Thymus (tissue), 11 donors: ENCODE measurements at regions not wholly inside any gene's neighbourhood (a gene's known extent, or its start where the extent isn't known, plus 50 kb on each side); places are given as distances from the start of the nearest gene placed in this dataset.
"Not testable (repeated sequence)": the region's sequence is repeated elsewhere in the genome, so short reads cannot be mapped to it uniquely, and the experiment has no call there.

ENCODE experiments used
- DNase-seq, 9 donors: peaks; one replicate each; pipeline ENCODE4 v3.0.0-alpha.2; 2013; ENCODE audit warnings: low spot score in 9 of 9, low read depth in 6 of 9, missing footprints in 1 of 9
- H3K27ac ChIP-seq, 2 donors: one replicate each; pipeline ENCODE4 v1.5.1; 2013; ENCODE audit warnings: control low read depth in 1 of 2, low read depth in 1 of 2, low read length in 1 of 2, mild to moderate bottlenecking in 1 of 2, moderate library complexity in 1 of 2
- H3K27me3 ChIP-seq, 2 donors: one replicate each; pipeline ENCODE4 v1.5.1; 2013; ENCODE audit warnings: low read length in 1 of 2; ENCODE audit not compliant: control insufficient read depth in 2 of 2, insufficient read depth in 1 of 2
- H3K36me3 ChIP-seq, 2 donors: one replicate each; pipeline ENCODE4 v1.5.1; 2013; ENCODE audit warnings: low read length in 1 of 2, mild to moderate bottlenecking in 1 of 2, moderate library complexity in 1 of 2; ENCODE audit not compliant: control insufficient read depth in 2 of 2, insufficient read depth in 2 of 2
- H3K4me1 ChIP-seq, 2 donors: one replicate each; pipeline ENCODE4 v1.5.1; 2013; ENCODE audit warnings: low read length in 2 of 2; ENCODE audit not compliant: control insufficient read depth in 2 of 2, insufficient read depth in 2 of 2
- H3K4me3 ChIP-seq, 2 donors: one replicate each; pipeline ENCODE4 v1.5.1; 2013; ENCODE audit warnings: low read length in 2 of 2, control low read depth in 1 of 2, mild to moderate bottlenecking in 1 of 2
- H3K9me3 ChIP-seq, 2 donors: one replicate each; pipeline ENCODE4 v1.5.1; 2013; ENCODE audit warnings: low read length in 1 of 2, mild to moderate bottlenecking in 1 of 2; ENCODE audit not compliant: control insufficient read depth in 2 of 2, insufficient read depth in 1 of 2
- WGBS: extraction: QIAGEN DNeasy Blood & Tissue Kit; methylation state at CpG from one replicate; pipeline ENCODE4 v1.1.7; 2013; 5-methylcytosine and 5-hydroxymethylcytosine counted together
- donor health status: healthy.

- no peak overlapping the region for H3K27ac ChIP-seq
- no peak for DNase-seq
- WGBS: 98% methylated on average over 3 of the region's 3 CpGs
- H3K4me3 ChIP-seq: no peak overlapping the region
- H3K36me3 ChIP-seq: no peaks in the 10 kb centered on the region
- H3K4me1 ChIP-seq: no peaks in the 10 kb centered on the region
- H3K27me3 ChIP-seq: no peaks in the 10 kb centered on the region
- no peaks in the 10 kb centered on the region for H3K9me3 ChIP-seq
These were observed 894.6 kb downstream of the FAM181B start for GRCh38 chr11:81839016-81839415.

GRCh38 chr11:81829976-81830375 lies 903.7 kb downstream of the FAM181B start:
- no peak for DNase-seq
- Histone ChIP-seq H3K27ac (no peak overlapping the region), H3K36me3 (no peaks in the 10 kb centered on the region), H3K4me3 (no peak overlapping the region), H3K9me3 (no peaks in the 10 kb centered on the region), H3K4me1 (no peaks in the 10 kb centered on the region), H3K27me3 (no peaks in the 10 kb centered on the region)

- Histone ChIP-seq H3K4me1 (no peaks in the 10 kb centered on the region), H3K9me3 (no peaks in the 10 kb centered on the region), H3K27ac (no peak overlapping the region), H3K4me3 (no peak overlapping the region), H3K27me3 (no peaks in the 10 kb centered on the region), H3K36me3 (no peaks in the 10 kb centered on the region)
- DNase-seq: no peak
These were observed 908.3 kb downstream of the FAM181B start for GRCh38 chr11:81825346-81825745.

GRCh38 chr11:81819462-81819861 lies 914.2 kb downstream of the FAM181B start:
- Histone ChIP-seq H3K36me3 (no peaks in the 10 kb centered on the region), H3K4me1 (no peaks in the 10 kb centered on the region), H3K4me3 (no peak overlapping the region), H3K27ac (no peak overlapping the region), H3K9me3 (no peaks in the 10 kb centered on the region), H3K27me3 (no peaks in the 10 kb centered on the region)
- DNase-seq: no peak
- 98% methylated on average over 2 of the region's 2 CpGs for WGBS

GRCh38 chr11:81804858-81805257 lies 928.8 kb downstream of the FAM181B start:
- H3K9me3 ChIP-seq: no peaks in the 10 kb centered on the region
- no peak for DNase-seq
- H3K36me3 ChIP-seq: no peaks in the 10 kb centered on the region
- H3K4me3 ChIP-seq: no peak overlapping the region
- H3K27me3 ChIP-seq: no peaks in the 10 kb centered on the region
- WGBS: 68% methylated on average over 1 of the region's 1 CpG
- H3K4me1 ChIP-seq: no peaks in the 10 kb centered on the region
- no peak overlapping the region for H3K27ac ChIP-seq

- WGBS: 89% methylated on average over 3 of the region's 3 CpGs
- Histone ChIP-seq H3K9me3 (no peaks in the 10 kb centered on the region), H3K27me3 (no peaks in the 10 kb centered on the region), H3K27ac (no peak overlapping the region), H3K4me1 (no peaks in the 10 kb centered on the region), H3K4me3 (no peak overlapping the region), H3K36me3 (no peaks in the 10 kb centered on the region)
- DNase-seq: no peak
These were observed 931.1 kb downstream of the FAM181B start for GRCh38 chr11:81802591-81802990.

GRCh38 chr11:81792416-81792815 lies 941.2 kb downstream of the FAM181B start:
- Histone ChIP-seq H3K27ac (no peak overlapping the region), H3K36me3 (no peaks in the 10 kb centered on the region), H3K27me3 (no peaks in the 10 kb centered on the region), H3K9me3 (no peaks in the 10 kb centered on the region), H3K4me1 (no peaks in the 10 kb centered on the region), H3K4me3 (no peak overlapping the region)
- WGBS: 87% methylated on average over 4 of the region's 4 CpGs
- DNase-seq: no peak

GRCh38 chr11:81787584-81788049 lies 946.0 kb downstream of the FAM181B start:
- Histone ChIP-seq H3K9me3 (no peaks in the 10 kb centered on the region), H3K27me3 (no peaks in the 10 kb centered on the region), H3K27ac (no peak overlapping the region), H3K4me1 (no peaks in the 10 kb centered on the region), H3K36me3 (no peaks in the 10 kb centered on the region), H3K4me3 (no peak overlapping the region)
- 25% methylated on average over 1 of the region's 1 CpG for WGBS
- DNase-seq: peak in 2 of 9 donors; percentile 0 to 19

- no peaks in the 10 kb centered on the region for H3K4me1 ChIP-seq
- H3K9me3 ChIP-seq: no peaks in the 10 kb centered on the region
- H3K4me3 ChIP-seq: no peak overlapping the region
- no peak for DNase-seq
- no peaks in the 10 kb centered on the region for H3K36me3 ChIP-seq
- WGBS: 40% methylated on average over 3 of the region's 3 CpGs
- H3K27me3 ChIP-seq: no peaks in the 10 kb centered on the region
- no peak overlapping the region for H3K27ac ChIP-seq
These were observed 961.5 kb downstream of the FAM181B start for GRCh38 chr11:81772166-81772565.

- not testable (repeated sequence) for H3K4me1 ChIP-seq, H3K27ac ChIP-seq, H3K4me3 ChIP-seq, H3K27me3 ChIP-seq, H3K36me3 ChIP-seq, H3K9me3 ChIP-seq, DNase-seq
- 64% methylated on average over 5 of the region's 5 CpGs for WGBS
These were observed 963.8 kb downstream of the FAM181B start for GRCh38 chr11:81769906-81770305.
